Left ventricle myocardium superior (tissue), 1 donor: ENCODE measurements at regions not wholly inside any gene's neighbourhood (a gene's known extent, or its start where the extent isn't known, plus 50 kb on each side); places are given as distances from the start of the nearest gene placed in this dataset.

Source experiments
- ATAC-seq: fragments of 200-7000 bp; cut with Tn5 transposase; one replicate; pipeline ENCODE4 v1.9.1; 2020; ENCODE audit warnings: mild to moderate bottlenecking, moderate library complexity
- DNase-seq: peaks from one replicate; pipeline ENCODE4 v3.0.0-alpha.2; 2020
- intact Hi-C: fragments of 100-400 bp; cut with micrococcal nuclease; formaldehyde crosslinking; loops from one replicate; pipeline ENCODE4 v1.11.0; 2022
- donor health status: DM: no; HTN: yes; CAD: no; lungs with severe emphysema.

DNA sequence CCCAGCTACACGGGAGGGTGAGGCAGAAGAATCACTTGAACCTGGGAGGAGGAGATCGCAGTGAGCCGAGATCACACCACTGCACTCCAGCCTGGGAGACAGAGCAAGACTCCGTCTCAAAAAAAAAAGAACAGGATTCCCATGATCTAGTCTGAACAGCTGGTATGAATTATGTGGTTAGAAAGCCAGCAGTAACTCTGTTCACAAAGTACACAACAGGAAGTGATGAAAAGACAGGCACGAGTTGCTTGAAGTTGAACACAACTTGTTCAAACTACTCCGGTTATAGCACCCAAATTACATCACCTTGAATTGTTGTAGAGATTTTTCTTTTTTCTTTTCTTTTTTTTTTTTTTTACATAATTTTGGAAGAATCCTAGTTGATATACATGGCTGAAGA, 238.8 kb upstream of the RGS6 start:
- no peak for ATAC-seq
- intact Hi-C loops, result no loop called here
- DNase-seq, result no peak

DNA sequence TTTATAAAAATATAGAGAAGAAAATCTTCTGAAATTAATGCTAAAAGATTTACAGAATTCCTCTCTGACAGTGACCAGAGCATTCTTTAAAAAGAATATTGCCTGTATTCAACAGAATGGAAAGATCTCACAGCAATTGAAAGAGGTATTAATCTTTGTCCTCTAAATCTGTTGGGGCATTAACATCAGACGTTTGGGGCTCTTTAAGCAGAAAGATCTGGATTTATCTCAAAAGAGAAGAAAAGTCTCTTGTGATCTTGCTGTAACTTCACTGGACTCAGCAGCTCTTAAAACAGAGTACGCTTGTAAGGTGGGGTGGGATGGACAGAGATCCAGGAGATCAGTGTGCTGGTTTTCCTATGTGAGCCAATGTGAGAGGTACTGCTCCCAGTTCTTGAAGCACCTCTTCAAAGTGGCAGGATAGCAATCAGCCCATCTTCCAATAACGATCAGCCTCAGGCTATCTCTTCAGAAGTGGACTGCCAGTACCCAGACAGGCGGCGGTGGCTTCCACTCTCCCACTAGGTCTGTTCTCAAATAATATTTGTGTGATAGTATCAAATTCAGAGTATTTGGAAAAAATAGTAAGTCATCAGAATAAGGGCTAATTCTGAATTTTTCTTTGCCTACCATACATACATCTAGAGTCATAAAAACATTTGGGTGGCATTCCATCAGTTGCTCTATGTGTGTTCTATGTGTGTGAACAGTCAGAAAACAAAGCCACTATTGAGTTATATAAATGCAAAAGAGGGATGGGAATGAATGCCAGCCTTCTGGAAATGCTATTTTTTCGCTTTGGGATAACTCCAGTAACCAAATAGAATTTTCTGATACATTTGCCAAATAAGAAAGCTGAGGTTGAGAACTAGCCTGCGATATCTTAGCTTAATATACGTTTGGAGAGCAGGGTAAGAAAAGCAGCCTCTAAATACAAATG, 237.4 kb upstream of the RGS6 start:
- DNase-seq, result no peak
- no peak for ATAC-seq
- intact Hi-C loops, result no loop called here

DNA sequence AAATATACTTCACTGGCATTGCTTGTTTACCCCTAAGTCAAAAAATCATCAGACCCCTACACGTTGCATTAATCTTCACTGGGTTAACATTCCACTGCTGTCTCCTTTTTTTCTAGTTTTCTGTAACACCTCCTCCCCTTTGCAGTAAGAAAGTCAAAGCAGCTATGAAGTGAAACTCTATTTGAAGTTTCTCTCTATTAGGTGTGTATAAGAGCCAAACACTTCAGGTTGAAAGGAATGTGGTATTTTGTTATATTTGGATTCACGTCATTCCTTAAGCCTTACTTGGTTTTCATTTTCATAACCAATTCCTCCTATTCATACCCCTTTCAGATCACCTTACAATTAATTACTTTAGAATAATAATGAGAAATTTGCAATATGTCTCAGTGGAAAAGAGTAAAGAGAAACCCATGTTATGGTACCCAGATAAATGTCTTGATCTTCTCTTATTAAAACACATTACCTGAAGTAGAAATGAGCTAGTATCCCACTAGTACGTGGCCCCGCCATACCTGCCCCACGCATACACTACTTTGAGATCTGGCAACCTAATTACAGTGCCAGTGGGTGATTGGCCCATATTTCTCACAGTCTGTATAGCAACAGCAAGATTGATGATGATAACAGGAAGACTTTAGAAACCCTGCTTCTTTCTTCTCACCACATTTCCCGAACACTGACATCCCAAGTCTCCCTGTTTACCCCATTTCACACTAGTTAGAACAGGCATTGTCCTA, 236.4 kb upstream of the RGS6 start:
- no peak for DNase-seq
- ATAC-seq, result no peak
- intact Hi-C loops, result no loop called here

DNA sequence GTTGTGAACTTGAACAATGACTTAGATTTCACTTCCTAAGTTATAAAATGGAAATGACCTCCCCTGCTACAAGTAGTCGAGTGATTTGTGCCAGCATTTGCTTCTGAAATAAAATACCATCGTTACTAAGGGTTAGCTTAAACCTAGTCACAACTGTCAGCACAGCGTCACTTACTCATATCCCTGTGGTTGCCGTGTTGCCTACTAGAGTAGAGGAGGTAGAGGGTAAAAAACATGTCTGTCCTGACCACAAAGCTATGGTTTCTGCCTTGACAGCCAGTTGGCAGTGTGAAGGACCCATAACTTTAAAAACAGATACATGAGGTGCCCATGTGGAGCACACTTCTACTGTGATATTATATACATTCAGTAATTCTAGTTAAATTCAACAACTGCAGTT, 234.2 kb upstream of the RGS6 start:
- intact Hi-C loops, result no loop called here
- ATAC-seq (no peak), DNase-seq (no peak)

DNA sequence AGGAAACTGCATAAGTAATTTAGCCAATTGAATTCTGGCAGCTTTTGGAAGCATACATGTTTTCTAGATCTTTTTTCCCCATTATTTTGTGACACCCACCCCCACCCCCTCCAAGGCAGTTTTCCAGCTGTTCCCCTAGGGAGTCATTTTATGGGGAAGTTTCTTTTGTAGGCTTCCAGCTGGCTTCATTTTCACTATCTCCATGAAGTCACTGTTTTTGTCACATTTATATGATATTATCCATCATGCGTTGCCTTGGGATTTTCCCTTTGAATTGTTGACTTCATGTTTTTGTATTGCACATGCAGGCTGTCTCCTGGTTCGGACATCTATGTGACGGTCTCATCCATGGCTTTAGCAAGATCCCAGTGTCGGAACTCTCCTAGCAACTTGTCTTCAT, 233.6 kb upstream of the RGS6 start:
- no peak for ATAC-seq
- intact Hi-C loops, result no loop called here

DNA sequence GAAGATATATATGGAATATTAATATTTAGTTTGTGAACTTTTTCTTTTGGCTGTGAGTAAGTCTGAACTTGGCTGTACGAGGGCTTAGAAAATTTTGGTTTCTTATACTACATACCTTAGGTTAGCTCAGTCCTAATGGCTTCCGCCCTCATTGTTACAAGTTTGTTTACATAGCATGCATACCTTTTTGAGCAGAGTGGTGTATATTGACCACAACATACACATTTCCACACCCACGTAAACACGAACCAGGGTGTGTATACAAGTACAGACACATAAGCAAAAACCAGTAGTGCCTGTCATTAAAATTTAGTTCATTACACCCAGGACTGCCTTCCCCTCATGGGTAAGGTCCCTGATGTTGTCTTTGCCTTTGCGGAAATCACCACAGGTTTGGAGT, 230.2 kb upstream of the RGS6 start:
- DNase-seq, result no peak
- no peak for ATAC-seq
- intact Hi-C loops, result no loop called here

More for the DNA sequence above, 233.6 kb upstream of the RGS6 start:
- DNase-seq, result no peak

DNA sequence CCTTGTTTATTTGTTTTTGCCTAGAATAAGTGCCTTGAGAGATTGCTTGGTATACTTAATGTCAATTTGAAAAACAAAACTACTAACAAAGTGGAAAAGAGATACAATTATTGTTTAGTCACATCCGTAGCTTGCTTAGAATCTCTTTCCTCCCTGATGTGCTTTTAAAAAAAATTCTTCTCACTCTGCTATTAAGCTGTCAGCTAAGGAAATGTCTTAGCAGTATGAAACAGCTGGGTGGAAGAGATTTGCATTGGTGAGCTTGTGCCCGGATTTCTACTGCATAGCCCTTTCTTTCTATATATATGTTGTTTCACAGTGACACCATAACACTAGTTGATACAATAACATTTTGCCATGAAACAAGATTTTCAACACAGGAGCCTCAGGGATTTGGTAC, 229.4 kb upstream of the RGS6 start:
- DNase-seq, result no peak
- intact Hi-C loops, result no loop called here
- no peak for ATAC-seq

DNA sequence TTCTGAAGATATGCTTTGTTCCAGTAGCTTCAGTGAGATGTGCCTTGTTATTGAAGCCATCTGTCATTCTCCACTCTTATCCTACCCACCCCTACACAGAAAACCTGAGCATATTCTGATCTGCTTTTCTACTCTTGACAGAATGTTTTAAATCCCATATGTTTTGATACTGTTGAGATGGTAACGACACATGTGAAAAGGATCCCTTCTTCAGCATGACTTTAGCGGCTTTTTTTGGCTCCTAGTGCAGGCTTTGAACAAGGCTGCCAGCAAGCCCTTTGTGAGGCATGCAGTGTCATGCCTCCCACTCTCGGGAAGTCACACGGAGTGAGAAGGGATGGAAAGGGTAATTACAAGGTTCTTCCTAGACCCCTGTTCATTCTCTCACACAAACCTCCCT, 228.8 kb upstream of the RGS6 start:
- ATAC-seq, result peak; percentile 69
- intact Hi-C loops, result no loop called here
- DNase-seq, result peak; percentile 28

DNA sequence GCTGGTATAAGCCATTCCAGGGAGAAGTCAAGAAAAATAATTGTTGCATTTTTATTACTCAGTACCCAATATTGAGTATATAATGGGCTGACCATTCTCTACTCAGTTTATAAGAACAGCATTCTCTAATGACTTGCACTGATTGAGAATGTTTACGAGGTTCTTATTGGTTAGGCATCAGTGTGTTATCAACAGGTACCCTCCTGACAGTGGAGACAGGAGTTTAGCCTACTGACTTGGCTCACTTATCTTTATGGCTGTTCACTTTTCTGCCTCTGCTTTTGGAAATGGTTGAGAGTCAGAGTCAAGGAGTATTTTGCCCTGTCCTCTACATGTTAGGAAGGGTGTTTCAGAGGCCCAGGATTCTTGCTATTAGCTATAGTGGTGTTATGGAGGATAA, 228.0 kb upstream of the RGS6 start:
- ATAC-seq (no peak), DNase-seq (no peak)
- intact Hi-C loops, result no loop called here

DNA sequence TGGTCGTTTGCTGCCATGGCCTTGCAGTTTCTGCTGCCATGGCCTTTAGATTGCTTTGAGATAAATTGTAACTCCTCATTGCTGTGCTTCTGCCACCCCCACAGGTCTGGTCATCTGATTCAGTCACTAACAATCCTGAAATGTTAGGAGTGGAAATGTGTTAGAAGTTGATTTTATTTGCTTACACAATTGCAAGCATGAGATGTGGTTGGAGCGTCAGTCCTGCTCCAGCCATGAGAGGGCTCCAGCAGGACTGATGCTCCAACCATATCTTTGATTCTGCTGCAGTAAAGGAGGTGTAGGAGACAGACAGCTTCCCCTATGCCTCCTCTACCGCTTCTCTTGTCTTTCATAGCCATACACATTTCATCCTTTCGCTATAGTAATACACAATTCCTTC, 226.8 kb upstream of the RGS6 start:
- intact Hi-C loops, result no loop called here
- DNase-seq (no peak), ATAC-seq (no peak)

DNA sequence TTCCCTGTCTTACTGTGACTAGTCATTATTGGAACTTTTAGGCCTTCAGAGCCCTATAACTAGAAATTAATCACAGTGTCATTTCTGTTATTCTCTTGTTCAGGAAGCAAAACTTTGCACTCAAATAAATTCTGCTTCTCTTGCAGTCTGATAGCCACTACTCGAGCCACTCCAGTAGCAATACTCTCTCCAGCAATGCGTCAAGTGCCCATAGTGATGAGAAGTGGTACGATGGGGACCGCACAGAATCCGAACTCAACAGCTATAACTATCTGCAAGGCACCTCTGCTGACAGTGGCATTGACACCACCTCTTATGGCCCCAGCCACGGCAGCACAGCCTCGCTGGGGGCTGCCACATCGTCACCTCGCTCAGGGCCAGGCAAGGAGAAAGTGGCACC, 223.2 kb upstream of the RGS6 start:
- ATAC-seq, result no peak
- intact Hi-C loops, result no loop called here
- no peak for DNase-seq

DNA sequence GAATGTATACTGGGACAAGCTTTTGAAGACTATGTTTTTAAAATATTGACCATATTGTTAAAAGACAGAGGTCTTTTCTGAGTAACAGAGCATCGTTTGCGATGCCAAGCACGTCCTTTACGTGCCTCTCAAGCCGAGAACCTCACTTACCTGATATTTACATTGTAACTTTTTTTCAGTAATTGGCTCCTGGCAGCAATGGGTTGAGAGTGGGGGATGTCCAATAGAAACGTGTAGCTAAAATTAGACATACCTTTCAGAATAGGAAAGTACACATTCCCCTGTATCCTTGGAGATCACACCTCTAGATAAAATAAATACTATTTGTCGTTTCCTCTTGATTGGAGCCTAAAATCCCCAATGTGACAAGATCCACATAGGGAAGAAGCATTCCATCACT, 222.2 kb upstream of the RGS6 start:
- ATAC-seq (no peak), DNase-seq (no peak)
- intact Hi-C loops, result no loop called here

DNA sequence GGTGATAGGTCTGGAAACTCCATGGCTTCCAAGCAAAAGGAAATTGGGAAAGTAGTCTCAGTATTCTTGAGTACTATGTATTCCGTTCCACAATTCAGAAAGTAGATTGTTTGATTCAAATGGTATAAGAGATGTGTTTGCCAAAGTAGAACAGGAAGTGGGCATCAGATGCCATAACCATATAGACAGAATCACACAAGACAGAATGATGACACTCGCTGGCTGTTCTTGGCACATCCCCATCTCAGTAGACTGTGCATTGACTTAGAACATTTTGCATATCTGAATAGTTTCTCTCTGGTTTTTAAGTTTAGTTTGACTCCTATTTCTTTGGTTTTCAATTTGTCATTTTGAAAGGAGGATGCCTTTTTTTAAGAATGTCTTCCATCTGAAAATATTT, 221.1 kb upstream of the RGS6 start:
- ATAC-seq, result no peak
- intact Hi-C loops, result no loop called here
- DNase-seq, result no peak

DNA sequence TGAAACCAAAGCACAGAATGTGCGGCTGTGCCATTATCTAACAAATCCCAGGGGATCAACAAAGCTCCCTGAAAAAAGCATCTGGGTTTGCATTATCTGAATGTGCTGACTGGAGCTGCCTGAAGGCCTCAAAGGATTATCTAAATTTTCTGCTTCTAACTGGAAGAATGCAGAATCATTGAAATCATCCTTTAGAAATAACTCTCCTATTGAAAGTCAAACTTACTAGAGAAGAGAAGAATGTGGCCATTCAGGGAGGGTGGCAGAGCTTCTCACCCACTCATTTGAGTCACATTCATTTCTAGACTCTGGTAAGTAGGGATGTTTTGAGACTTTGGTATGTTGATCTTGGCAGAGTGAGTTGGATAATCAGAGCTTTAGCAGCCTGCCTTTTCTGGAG, 220.6 kb upstream of the RGS6 start:
- DNase-seq (no peak), ATAC-seq (peak; percentile 47)
- intact Hi-C loops, result no loop called here

DNA sequence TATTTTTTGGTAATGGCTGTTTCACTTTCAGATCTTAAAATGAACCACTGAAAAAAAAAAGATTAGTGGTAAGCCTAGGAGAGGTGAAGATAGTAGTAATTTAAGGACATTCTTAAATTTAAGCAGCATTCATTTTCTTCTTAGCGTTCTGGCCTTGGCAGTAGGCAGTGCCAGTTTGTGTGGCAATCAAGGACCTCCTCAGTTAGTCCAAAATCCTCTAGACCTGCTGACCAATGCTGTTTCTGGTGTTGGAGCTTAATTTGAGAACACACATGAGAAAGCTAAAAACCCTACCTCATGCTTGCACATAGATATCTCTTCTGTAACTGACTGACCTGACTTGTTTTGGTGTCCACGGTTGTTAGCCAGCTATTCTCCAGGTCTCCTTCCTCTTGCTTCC, 219.8 kb upstream of the RGS6 start:
- intact Hi-C loops, result no loop called here
- DNase-seq (no peak), ATAC-seq (no peak)

DNA sequence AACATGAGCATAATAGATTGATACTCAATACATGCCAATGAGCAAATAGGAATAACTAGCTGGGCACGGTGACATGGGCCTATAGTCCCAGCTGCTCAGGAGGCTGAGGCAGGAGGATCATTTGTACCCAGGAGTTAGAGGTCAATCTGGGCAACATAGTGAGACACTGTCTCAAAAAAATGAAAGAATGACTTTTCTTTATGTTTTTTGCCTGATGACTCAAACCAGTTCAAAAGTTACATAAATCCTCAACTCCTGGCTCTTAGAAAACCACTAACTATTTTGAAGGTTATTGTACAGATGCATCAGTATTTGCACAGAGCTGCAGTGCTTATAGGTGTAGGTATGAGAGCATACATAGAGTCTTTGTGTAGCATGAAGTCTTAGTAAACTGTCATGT, 219.2 kb upstream of the RGS6 start:
- DNase-seq (no peak), ATAC-seq (no peak)
- intact Hi-C loops, result no loop called here

DNA sequence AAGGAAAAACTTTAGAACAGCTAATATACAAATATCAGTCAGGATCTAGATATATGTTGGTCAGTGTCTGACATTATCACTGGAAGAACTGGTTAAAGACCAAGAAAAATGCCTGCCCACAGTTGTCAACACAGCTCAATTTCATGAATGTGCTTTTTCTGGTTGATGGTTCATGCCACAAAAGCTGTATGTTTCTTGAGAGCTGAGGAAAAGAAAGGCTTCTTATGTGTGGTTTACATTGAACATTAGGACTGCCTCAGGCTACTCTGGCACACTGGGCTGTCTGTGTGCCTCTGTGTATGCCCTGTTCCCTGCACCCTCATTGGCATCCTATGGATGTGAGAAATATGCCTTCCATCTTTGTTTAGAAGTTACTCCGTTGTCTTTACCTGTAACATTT, 218.8 kb upstream of the RGS6 start:
- no peak for ATAC-seq
- intact Hi-C loops, result no loop called here
- no peak for DNase-seq

DNA sequence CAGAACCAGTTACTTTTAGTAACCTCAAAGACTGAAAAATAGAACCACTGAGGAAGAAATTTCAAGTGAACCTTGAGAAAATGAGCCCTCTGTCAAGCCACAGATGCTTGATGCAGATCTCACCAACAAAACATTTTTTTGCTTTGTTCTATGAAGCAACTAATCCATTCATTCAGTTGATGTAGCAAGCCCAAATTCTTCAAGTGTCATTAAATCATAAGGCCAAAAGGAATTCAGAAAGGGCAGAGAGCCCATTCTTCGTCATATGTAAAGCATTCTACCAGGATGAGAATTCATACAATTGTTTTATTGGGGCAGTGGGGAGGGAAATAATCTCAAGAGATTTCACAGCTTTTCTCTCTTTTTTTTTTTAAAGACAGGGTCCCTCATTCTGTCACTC, 218.0 kb upstream of the RGS6 start:
- DNase-seq, result no peak
- intact Hi-C loops, result no loop called here
- ATAC-seq, result no peak

DNA sequence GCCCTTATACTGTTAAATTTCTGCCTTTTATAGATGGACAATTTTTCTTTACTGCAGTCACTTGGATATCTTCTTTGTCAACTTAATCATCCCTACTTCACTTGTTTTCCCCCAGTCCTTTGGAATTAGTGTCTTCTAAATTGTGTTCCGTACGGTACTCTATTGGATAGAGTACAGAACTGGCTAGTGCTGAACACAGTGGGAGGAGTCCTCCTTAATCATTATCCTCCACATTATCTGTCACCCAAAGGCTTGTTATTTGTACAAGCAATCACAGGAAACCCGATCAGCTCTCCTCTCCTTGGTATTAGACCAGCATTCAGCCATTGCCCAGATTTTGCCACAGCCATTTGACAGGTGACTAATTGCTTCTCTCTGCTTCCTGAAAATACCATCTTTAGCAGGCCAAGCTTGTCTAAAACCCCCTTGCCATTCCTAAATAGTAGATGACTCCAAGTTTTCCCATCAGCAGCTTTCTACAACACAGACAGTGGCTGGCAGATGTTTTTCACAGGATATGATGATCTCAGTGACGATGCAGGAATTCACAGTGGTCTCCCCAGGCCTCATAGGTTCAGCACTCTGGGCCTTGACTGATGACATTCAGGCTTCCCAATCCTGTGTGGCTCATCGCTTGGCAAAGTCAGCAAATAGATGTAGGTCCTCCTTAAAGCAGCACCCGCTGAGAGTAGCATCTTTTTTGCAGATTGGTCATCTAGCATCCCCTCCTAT, 216.0 kb upstream of the RGS6 start:
- no peak for ATAC-seq
- intact Hi-C loops, result no loop called here

DNA sequence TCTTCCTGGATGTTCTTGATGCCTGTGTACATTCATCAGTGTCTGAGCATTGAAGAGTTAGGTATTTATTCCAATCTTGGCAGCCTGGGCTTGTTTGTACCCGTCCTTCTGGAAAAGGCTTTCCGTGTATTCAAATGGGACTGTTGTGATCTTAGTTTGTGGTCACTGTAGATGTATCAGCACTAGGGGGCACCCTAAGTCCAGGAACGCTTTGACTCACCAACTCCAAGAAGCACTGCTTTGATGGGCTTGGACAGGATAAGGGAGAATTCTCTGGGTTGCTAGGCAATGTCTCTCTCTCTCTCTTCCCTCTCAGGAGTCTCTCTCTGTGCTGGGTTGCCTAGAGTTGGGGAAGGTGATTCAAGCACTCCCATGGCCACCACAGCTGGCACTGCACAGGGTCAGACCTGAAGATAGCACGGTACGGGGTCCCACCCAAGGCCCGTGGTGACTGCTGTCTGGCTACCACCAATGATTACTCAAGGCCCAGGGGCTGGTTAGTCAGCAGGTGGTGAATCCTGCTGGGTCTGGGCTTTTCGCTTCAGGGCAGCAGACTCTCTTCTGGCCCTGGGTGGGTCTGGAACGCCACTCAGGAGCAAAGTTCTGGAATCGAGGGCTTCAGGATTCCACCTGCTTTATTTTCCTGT, 211.1 kb upstream of the RGS6 start:
- ATAC-seq, result peak; percentile 71
- intact Hi-C loops, result no loop called here
- no peak for DNase-seq

More for the DNA sequence above, 216.0 kb upstream of the RGS6 start:
- no peak for DNase-seq
